Activated CD8-positive, alpha-beta memory T cell treated with anti-CD3 and anti-CD28 coated beads for 36 hours (primary cell): ENCODE measurements at regions not wholly inside any gene's neighbourhood (a gene's known extent, or its start where the extent isn't known, plus 50 kb on each side); places are given as distances from the start of the nearest gene placed in this dataset.

Source experiments
- CTCF ChIA-PET: fragments of 350-600 bp; sonication (Branson Sonifier 250); formaldehyde crosslinking; loops from one replicate; lab custom pipeline; 2021; ENCODE audit warnings: antibody characterized with exemption; lab: Charles Lee
- POLR2A ChIA-PET: fragments of 350-600 bp; sonication (Branson Sonifier 250); formaldehyde crosslinking; loops from one replicate; lab custom pipeline; 2021; ENCODE audit warnings: antibody characterized with exemption; lab: Charles Lee

- POLR2A ChIA-PET: no interaction called here
- CTCF ChIA-PET: no interaction called here
Measured at GRCh38 chr5:2696156-2696807, 55.2 kb downstream of the IRX2 start.

- POLR2A ChIA-PET: no interaction called here
- CTCF ChIA-PET: no interaction called here
Measured at GRCh38 chr5:2695200-2695891, 56.1 kb downstream of the IRX2 start.

- CTCF ChIA-PET: no interaction called here
- POLR2A ChIA-PET: no interaction called here
Measured at GRCh38 chr5:2691530-2691929, 59.9 kb downstream of the IRX2 start.

- CTCF ChIA-PET: interaction anchor here (0.6 kb wide), 1 partner anchor 469 kb away, joined by 4 read pairs; no protein-coding TSS in a partner anchor
- POLR2A ChIA-PET: no interaction called here
Measured at GRCh38 chr5:2690293-2690692, 61.2 kb downstream of the IRX2 start.

GRCh38 chr5:2688586-2688985, 62.9 kb downstream of the IRX2 start:
- ChIA-PET CTCF (no interaction called here), POLR2A (no interaction called here)

- POLR2A ChIA-PET: no interaction called here
- CTCF ChIA-PET: no interaction called here
Measured at GRCh38 chr5:2687746-2688145, 63.7 kb downstream of the IRX2 start.

GRCh38 chr5:2686321-2687124, 65.0 kb downstream of the IRX2 start:
- POLR2A ChIA-PET: no interaction called here
- CTCF ChIA-PET: no interaction called here

- POLR2A ChIA-PET: no interaction called here
- CTCF ChIA-PET: no interaction called here
Measured at GRCh38 chr5:2685651-2686272, 65.7 kb downstream of the IRX2 start.

GRCh38 chr5:2684606-2685005, 66.9 kb downstream of the IRX2 start:
- CTCF ChIA-PET: no interaction called here
- POLR2A ChIA-PET: no interaction called here

- POLR2A ChIA-PET: no interaction called here
- CTCF ChIA-PET: no interaction called here
Measured at GRCh38 chr5:2683720-2684119, 67.8 kb downstream of the IRX2 start.

GRCh38 chr5:2681476-2681875, 70.0 kb downstream of the IRX2 start:
- POLR2A ChIA-PET: no interaction called here

GRCh38 chr5:2680979-2681378, 70.5 kb downstream of the IRX2 start:
- CTCF ChIA-PET: no interaction called here
- POLR2A ChIA-PET: no interaction called here

More at GRCh38 chr5:2681476-2681875, 70.0 kb downstream of the IRX2 start:
- CTCF ChIA-PET: no interaction called here

GRCh38 chr5:2677689-2678088, 73.8 kb downstream of the IRX2 start:
- POLR2A ChIA-PET: no interaction called here
- CTCF ChIA-PET: no interaction called here

GRCh38 chr5:2675548-2675947, 75.9 kb downstream of the IRX2 start:
- POLR2A ChIA-PET: no interaction called here
- CTCF ChIA-PET: no interaction called here

GRCh38 chr5:2674456-2674855, 77.0 kb downstream of the IRX2 start:
- CTCF ChIA-PET: no interaction called here
- POLR2A ChIA-PET: no interaction called here

- ChIA-PET POLR2A (no interaction called here), CTCF (no interaction called here)
Measured at GRCh38 chr5:2670940-2671339, 80.5 kb downstream of the IRX2 start.

GRCh38 chr5:2669913-2670312, 81.6 kb downstream of the IRX2 start:
- POLR2A ChIA-PET: no interaction called here
- CTCF ChIA-PET: no interaction called here

- CTCF ChIA-PET: no interaction called here
- POLR2A ChIA-PET: no interaction called here
Measured at GRCh38 chr5:2669259-2669658, 82.2 kb downstream of the IRX2 start.

- ChIA-PET CTCF (no interaction called here), POLR2A (no interaction called here)
Measured at GRCh38 chr5:2666081-2666480, 85.4 kb downstream of the IRX2 start.

GRCh38 chr5:2663489-2663888, 88.0 kb downstream of the IRX2 start:
- CTCF ChIA-PET: no interaction called here
- POLR2A ChIA-PET: no interaction called here
